GM12878 (cell line): ENCODE measurements at regions not wholly inside any gene's neighbourhood (a gene's known extent, or its start where the extent isn't known, plus 50 kb on each side); places are given as distances from the start of the nearest gene placed in this dataset.

Experiments used
- ATAC-seq: fragments of 200-7000 bp; cut with Tn5 transposase; 3 replicates; pipeline ENCODE4 v1.9.1; 2020; ENCODE audit warnings: mild to moderate bottlenecking, moderate library complexity
- BruUV-seq: library from RNA; stranded (reverse); fragments of 400-500 nt; replicated peaks from 2 replicates; lab custom pipeline; 2021; lab: Mats Ljungman, UMichigan
- CTCF ChIA-PET: fragments of 300-600 bp; sonication (Branson Sonifier 250); formaldehyde crosslinking; extraction: SDS; loops from one replicate; lab custom pipeline; 2021; ENCODE audit warnings: inconsistent platforms; lab: Yijun Ruan, JAX
- POLR2A ChIA-PET: fragments of 350-600 bp; formaldehyde crosslinking; extraction: SDS; loops from one replicate; lab custom pipeline; 2021; ENCODE audit warnings: inconsistent platforms; lab: Charles Lee
- RAD21 ChIA-PET: fragments of 300-600 bp; sonication (Branson Sonifier 250); formaldehyde crosslinking; loops from one replicate; lab custom pipeline; 2023; ENCODE audit warnings: antibody characterized with exemption; ENCODE audit not compliant: unreplicated experiment; lab: Charles Lee
- SMC1A ChIA-PET: fragments of 300-600 bp; sonication (Branson Sonifier 250); formaldehyde crosslinking; loops from one replicate; lab custom pipeline; 2023; ENCODE audit not compliant: unreplicated experiment, uncharacterized antibody; lab: Charles Lee
- DNase-seq: peaks from one replicate; pipeline ENCODE4 v3.0.0-alpha.2; 2011; ENCODE audit warnings: low read depth, low spot score
- FAIRE-seq: peaks from 3 replicates; lab custom pipeline; 2011; peaks lifted over from hg19 to GRCh38; lab: Jason Lieb, UNC
- H2AFZ ChIP-seq: 2 replicates; pipeline ENCODE4 v1.6.0; 2011; ENCODE audit warnings: low read depth, low read length, control low read depth; ENCODE audit not compliant: control insufficient read depth
- H3K27ac ChIP-seq: 2 replicates; pipeline ENCODE4 v1.5.1; 2011; ENCODE audit warnings: control low read depth; ENCODE audit not compliant: control insufficient read depth, insufficient read depth
- H3K27me3 ChIP-seq, 2 experiments: replicated peaks in 1 of 2; 2 replicates each; pipeline versions ENCODE4 v1.6.0 to v1.6.1; 2011; ENCODE audit warnings: low read length in 1 of 2; ENCODE audit not compliant: control insufficient read depth in 2 of 2, insufficient read depth in 2 of 2
- H3K36me3 ChIP-seq, 2 experiments: 2 replicates each; pipeline ENCODE4 v1.5.1; 2011; ENCODE audit warnings: low read length in 1 of 2; ENCODE audit not compliant: control insufficient read depth in 2 of 2, insufficient read depth in 2 of 2
- H3K4me1 ChIP-seq: 2 replicates; pipeline ENCODE4 v1.6.1; 2011; ENCODE audit warnings: mild to moderate bottlenecking, low read length, moderate library complexity, mixed read lengths; ENCODE audit not compliant: control insufficient read depth, insufficient read depth
- H3K4me2 ChIP-seq: 2 replicates; pipeline ENCODE4 v1.6.0; 2011; ENCODE audit warnings: control low read depth; ENCODE audit not compliant: control insufficient read depth, insufficient read depth
- H3K4me3 ChIP-seq: fragments of 200-600 bp; sonication (generic); 2 replicates; pipeline ENCODE4 v1.5.1; 2016
- H3K79me2 ChIP-seq: 2 replicates; pipeline ENCODE4 v1.6.0; 2011; ENCODE audit warnings: low read length; ENCODE audit not compliant: control insufficient read depth, insufficient read depth
- H3K9ac ChIP-seq: 2 replicates; pipeline ENCODE4 v1.8.0; 2011; ENCODE audit warnings: low read length, control low read depth, mixed read lengths; ENCODE audit not compliant: control insufficient read depth, insufficient read depth
- H3K9me3 ChIP-seq: replicated peaks from 3 replicates; pipeline ENCODE4 v1.5.1; 2011; ENCODE audit warnings: mild to moderate bottlenecking, low read length; ENCODE audit not compliant: control insufficient read depth, insufficient read depth
- H4K20me1 ChIP-seq: 2 replicates; pipeline ENCODE4 v1.6.0; 2011; ENCODE audit not compliant: control insufficient read depth, insufficient read depth
- ATF7 ChIP-seq: fragments of 450-650 bp; IDR thresholded peaks from 2 replicates; pipeline ENCODE4 v1.6.1; 2016; ENCODE audit warnings: low read depth, mild to moderate bottlenecking
- E2F4 ChIP-seq: IDR thresholded peaks from 2 replicates; pipeline ENCODE4 v1.6.1; 2012; ENCODE audit warnings: low read depth, low read length, improper control_type of control experiment
- EED ChIP-seq: sonication (generic); IDR thresholded peaks from 2 replicates; pipeline ENCODE4 v1.6.1; 2016; ENCODE audit warnings: antibody characterized with exemption, low read depth
- GATAD2B ChIP-seq: fragments of 450-650 bp; conservative IDR thresholded peaks from 2 replicates; pipeline ENCODE4 v1.6.1; 2017; ENCODE audit warnings: low read depth, mild to moderate bottlenecking, moderate library complexity
- HDGF ChIP-seq: fragments of 450-650 bp; IDR thresholded peaks from 2 replicates; pipeline ENCODE4 v1.6.1; 2016; ENCODE audit warnings: antibody characterized with exemption
- NFXL1 ChIP-seq: fragments of 450-650 bp; IDR thresholded peaks from 2 replicates; pipeline ENCODE4 v1.6.1; 2017; ENCODE audit warnings: antibody characterized with exemption, mild to moderate bottlenecking, borderline replicate concordance
- POLR2AphosphoS5 ChIP-seq: IDR thresholded peaks from 2 replicates; pipeline ENCODE4 v1.6.1; 2011; ENCODE audit warnings: mild to moderate bottlenecking, low read length, inconsistent platforms
- WGBS: methylation state at CpG from one replicate; pipeline ENCODE4 v1.1.6; 2016; ENCODE audit warnings: low lambda C conversion rate; ENCODE audit not compliant: insufficient replicate concordance, insufficient coverage; ENCODE audit errors: missing lambda C conversion rate; 5-methylcytosine and 5-hydroxymethylcytosine counted together
- in situ Hi-C: fragments of 300-500 bp; cut with MboI; formaldehyde crosslinking; loops from 9 replicates; pipeline ENCODE4 v1.14.3; 2018; ENCODE audit warnings: mixed read lengths
- intact Hi-C: fragments of 100-400 bp; cut with micrococcal nuclease; formaldehyde crosslinking; loops from one replicate; pipeline ENCODE4 v1.14.2; 2022; ENCODE audit not compliant: unreplicated experiment

- SMC1A ChIA-PET = interaction anchor here (0.7 to 1.0 kb wide), 2 partner anchors 11 to 213 kb away, joined by 3 read pairs; no protein-coding TSS in a partner anchor
- no peak for DNase-seq
- POLR2A ChIA-PET = no interaction called here
- BruUV-seq = no TSS peak
- TF ChIP-seq E2F4 = no peak
- TF ChIP-seq GATAD2B = no peak
- TF ChIP-seq ATF7 = no peak
- TF ChIP-seq HDGF = no peak
- no peak for TF ChIP-seq POLR2AphosphoS5
- no peak for TF ChIP-seq EED
- TF ChIP-seq NFXL1 = no peak
- TF ChIP-seq, all 136 proteins: peak for 0
- no peak for FAIRE-seq
- H3K4me2 ChIP-seq = no peak overlapping the region
- H3K27me3 ChIP-seq = no peaks in the 10 kb centered on the region
- in situ Hi-C loops = no loop called here
- no peaks in the 10 kb centered on the region for H3K9me3 ChIP-seq
- CTCF ChIA-PET = no interaction called here
- H3K79me2 ChIP-seq = no peaks in the 10 kb centered on the region
- H2AFZ ChIP-seq = no peak overlapping the region
- H4K20me1 ChIP-seq = no peaks in the 10 kb centered on the region
- intact Hi-C loops = no loop called here
- no peaks in the 10 kb centered on the region for H3K36me3 ChIP-seq
- RAD21 ChIA-PET = no interaction called here
- ATAC-seq = no peak
- WGBS = 47% methylated on average over 11 of the region's 11 CpGs
- H3K4me3 ChIP-seq = no peak overlapping the region
- peaks cover 6% of the 10 kb centered on the region for H3K4me1 ChIP-seq
- no peak overlapping the region for H3K9ac ChIP-seq
- no peak overlapping the region for H3K27ac ChIP-seq
Measured at GRCh38 chr7:47651355-47652317, 69.7 kb upstream of the TNS3 start.
